ENCODE measurements at regions not wholly inside any gene's neighbourhood (a gene's known extent, or its start where the extent isn't known, plus 50 kb on each side); places are given as distances from the start of the nearest gene placed in this dataset.

DNA sequence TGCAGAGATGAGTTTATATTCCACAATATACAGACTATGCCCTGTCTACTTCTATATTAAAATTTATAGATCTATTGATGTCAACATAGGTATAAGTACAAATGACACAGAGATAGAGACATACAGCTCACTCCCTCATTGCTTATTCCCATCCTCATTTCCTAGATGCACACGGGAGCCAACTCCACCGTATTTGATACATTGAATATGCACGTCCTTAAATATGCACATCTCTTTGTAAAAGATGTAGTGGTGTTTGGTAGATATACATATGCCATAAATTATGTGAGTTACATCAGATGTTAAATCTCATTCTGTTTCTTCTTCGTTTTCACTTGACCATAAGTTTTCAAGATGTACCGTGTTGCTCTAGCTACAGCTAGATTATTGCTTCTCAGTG lies 179.2 kb upstream of the RAB6C start:
- TF ChIP-seq, protein P1, sequence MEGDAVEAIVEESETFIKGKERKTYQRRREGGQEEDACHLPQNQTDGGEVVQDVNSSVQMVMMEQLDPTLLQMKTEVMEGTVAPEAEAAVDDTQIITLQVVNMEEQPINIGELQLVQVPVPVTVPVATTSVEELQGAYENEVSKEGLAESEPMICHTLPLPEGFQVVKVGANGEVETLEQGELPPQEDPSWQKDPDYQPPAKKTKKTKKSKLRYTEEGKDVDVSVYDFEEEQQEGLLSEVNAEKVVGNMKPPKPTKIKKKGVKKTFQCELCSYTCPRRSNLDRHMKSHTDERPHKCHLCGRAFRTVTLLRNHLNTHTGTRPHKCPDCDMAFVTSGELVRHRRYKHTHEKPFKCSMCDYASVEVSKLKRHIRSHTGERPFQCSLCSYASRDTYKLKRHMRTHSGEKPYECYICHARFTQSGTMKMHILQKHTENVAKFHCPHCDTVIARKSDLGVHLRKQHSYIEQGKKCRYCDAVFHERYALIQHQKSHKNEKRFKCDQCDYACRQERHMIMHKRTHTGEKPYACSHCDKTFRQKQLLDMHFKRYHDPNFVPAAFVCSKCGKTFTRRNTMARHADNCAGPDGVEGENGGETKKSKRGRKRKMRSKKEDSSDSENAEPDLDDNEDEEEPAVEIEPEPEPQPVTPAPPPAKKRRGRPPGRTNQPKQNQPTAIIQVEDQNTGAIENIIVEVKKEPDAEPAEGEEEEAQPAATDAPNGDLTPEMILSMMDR (IDR thresholded peaks at IDR 0.05), result no peak
- no peak for TF ChIP-seq POLR2A (IDR thresholded peaks at IDR 0.05)

Measured in Peyer's patch (tissue), 4 donors.